ENCODE measurements at regions not wholly inside any gene's neighbourhood (a gene's known extent, or its start where the extent isn't known, plus 50 kb on each side); places are given as distances from the start of the nearest gene placed in this dataset.
"Not testable (repeated sequence)": the region's sequence is repeated elsewhere in the genome, so short reads cannot be mapped to it uniquely, and the experiment has no call there.

- DNase-seq (ENCODE audit: low read depth in 2 of 2), result not testable (repeated sequence)
These were observed 69.5 kb downstream of the NPIPA7 start for GRCh38 chr16:16448423-16448822.

GRCh38 chr16:16449712-16450237, 70.8 kb downstream of the NPIPA7 start:
- DNase-seq (ENCODE audit: low read depth in 2 of 2), result not testable (repeated sequence)

GRCh38 chr16:16451721-16452410, 72.9 kb downstream of the NPIPA7 start:
- DNase-seq (ENCODE audit: low read depth in 2 of 2), result not testable (repeated sequence)

GRCh38 chr16:16458579-16458978, 79.6 kb downstream of the NPIPA7 start:
- DNase-seq (ENCODE audit: low read depth in 2 of 2), result not testable (repeated sequence)

- DNase-seq (ENCODE audit: low read depth in 2 of 2), result not testable (repeated sequence)
These were observed 84.9 kb downstream of the NPIPA7 start for GRCh38 chr16:16463792-16464191.

- not testable (repeated sequence) for DNase-seq (ENCODE audit: low read depth in 2 of 2)
These were observed 110.0 kb downstream of the NPIPA7 start for GRCh38 chr16:16488919-16489318.

- DNase-seq (ENCODE audit: low read depth in 2 of 2), result not testable (repeated sequence)
These were observed 110.5 kb downstream of the NPIPA7 start for GRCh38 chr16:16489466-16489865.

- DNase-seq (ENCODE audit: low read depth in 2 of 2), result not testable (repeated sequence)
These were observed 115.2 kb downstream of the NPIPA7 start for GRCh38 chr16:16494114-16494513.

GRCh38 chr16:16494998-16495397, 116.1 kb downstream of the NPIPA7 start:
- DNase-seq (ENCODE audit: low read depth in 2 of 2), result not testable (repeated sequence)

- not testable (repeated sequence) for DNase-seq (ENCODE audit: low read depth in 2 of 2)
These were observed 120.9 kb downstream of the NPIPA7 start for GRCh38 chr16:16499875-16500274.

- DNase-seq (ENCODE audit: low read depth in 2 of 2), result not testable (repeated sequence)
These were observed 128.1 kb downstream of the NPIPA7 start for GRCh38 chr16:16507041-16507440.

GRCh38 chr16:16508344-16508743, 129.4 kb downstream of the NPIPA7 start:
- DNase-seq (ENCODE audit: low read depth in 2 of 2), result not testable (repeated sequence)

- not testable (repeated sequence) for DNase-seq (ENCODE audit: low read depth in 2 of 2)
These were observed 140.5 kb downstream of the NPIPA7 start for GRCh38 chr16:16519395-16519794.

- DNase-seq (ENCODE audit: low read depth in 2 of 2), result not testable (repeated sequence)
These were observed 142.5 kb downstream of the NPIPA7 start for GRCh38 chr16:16521239-16522002.

- not testable (repeated sequence) for DNase-seq (ENCODE audit: low read depth in 2 of 2)
These were observed 148.1 kb downstream of the NPIPA7 start for GRCh38 chr16:16526998-16527397.

GRCh38 chr16:16530744-16531143, 151.8 kb downstream of the NPIPA7 start:
- not testable (repeated sequence) for DNase-seq (ENCODE audit: low read depth in 2 of 2)

- DNase-seq (ENCODE audit: low read depth in 2 of 2), result not testable (repeated sequence)
These were observed 156.6 kb downstream of the NPIPA7 start for GRCh38 chr16:16535565-16535964.

- DNase-seq (ENCODE audit: low read depth in 2 of 2), result not testable (repeated sequence)
These were observed 157.2 kb downstream of the NPIPA7 start for GRCh38 chr16:16536151-16536550.

- DNase-seq (ENCODE audit: low read depth in 2 of 2), result not testable (repeated sequence)
These were observed 170.8 kb downstream of the NPIPA7 start for GRCh38 chr16:16549710-16550109.

GRCh38 chr16:16550824-16551223, 171.9 kb downstream of the NPIPA7 start:
- not testable (repeated sequence) for DNase-seq (ENCODE audit: low read depth in 2 of 2)

GRCh38 chr16:16552819-16553340, 173.9 kb downstream of the NPIPA7 start:
- DNase-seq (ENCODE audit: low read depth in 2 of 2), result not testable (repeated sequence)

GRCh38 chr16:16559179-16559740, 180.3 kb downstream of the NPIPA7 start:
- DNase-seq (ENCODE audit: low read depth in 2 of 2), result not testable (repeated sequence)
